SU-DHL-6 (cell line): ENCODE measurements at regions not wholly inside any gene's neighbourhood (a gene's known extent, or its start where the extent isn't known, plus 50 kb on each side); places are given as distances from the start of the nearest gene placed in this dataset.

Experiments used
- EZH2phosphoT487 ChIP-seq: fragments of 200-600 bp; sonication (generic), shearing (Covaris generic); conservative IDR thresholded peaks from 2 replicates; pipeline ENCODE4 v1.6.1; 2018; ENCODE audit warnings: mild to moderate bottlenecking, antibody characterized with exemption, low read length, moderate library complexity, mixed read lengths
- TF ChIP-seq, protein P1 (sequence below): fragments of 200-600 bp; sonication (generic); IDR thresholded peaks from one replicate; pipeline ENCODE4 v1.5.1; 2017; ENCODE audit warnings: antibody characterized with exemption, mild to moderate bottlenecking, low read length, moderate library complexity; ENCODE audit not compliant: insufficient read depth, poor library complexity, severe bottlenecking

DNA sequence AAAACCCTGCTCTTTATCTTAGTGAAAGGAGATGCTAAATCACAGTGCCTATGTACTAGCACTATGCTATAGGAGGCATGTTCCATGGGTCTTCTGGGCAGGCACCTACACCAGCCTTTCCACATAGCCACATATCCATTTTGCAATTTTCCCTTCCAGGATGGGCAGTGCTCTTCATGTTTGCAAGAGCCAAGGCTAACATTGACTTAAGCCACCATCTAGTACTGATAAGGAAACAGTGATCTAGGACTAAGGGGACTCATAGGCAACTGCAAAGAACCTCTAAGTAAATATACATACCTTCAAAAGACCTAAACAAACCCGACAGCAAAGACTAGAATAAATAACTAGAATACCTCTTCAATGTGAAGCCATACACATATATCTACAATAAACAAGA is 919.7 kb upstream of the GYPC start:
- TF ChIP-seq, protein P1, sequence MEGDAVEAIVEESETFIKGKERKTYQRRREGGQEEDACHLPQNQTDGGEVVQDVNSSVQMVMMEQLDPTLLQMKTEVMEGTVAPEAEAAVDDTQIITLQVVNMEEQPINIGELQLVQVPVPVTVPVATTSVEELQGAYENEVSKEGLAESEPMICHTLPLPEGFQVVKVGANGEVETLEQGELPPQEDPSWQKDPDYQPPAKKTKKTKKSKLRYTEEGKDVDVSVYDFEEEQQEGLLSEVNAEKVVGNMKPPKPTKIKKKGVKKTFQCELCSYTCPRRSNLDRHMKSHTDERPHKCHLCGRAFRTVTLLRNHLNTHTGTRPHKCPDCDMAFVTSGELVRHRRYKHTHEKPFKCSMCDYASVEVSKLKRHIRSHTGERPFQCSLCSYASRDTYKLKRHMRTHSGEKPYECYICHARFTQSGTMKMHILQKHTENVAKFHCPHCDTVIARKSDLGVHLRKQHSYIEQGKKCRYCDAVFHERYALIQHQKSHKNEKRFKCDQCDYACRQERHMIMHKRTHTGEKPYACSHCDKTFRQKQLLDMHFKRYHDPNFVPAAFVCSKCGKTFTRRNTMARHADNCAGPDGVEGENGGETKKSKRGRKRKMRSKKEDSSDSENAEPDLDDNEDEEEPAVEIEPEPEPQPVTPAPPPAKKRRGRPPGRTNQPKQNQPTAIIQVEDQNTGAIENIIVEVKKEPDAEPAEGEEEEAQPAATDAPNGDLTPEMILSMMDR = no peak
- no peak for TF ChIP-seq EZH2phosphoT487
